HepG2 (cell line): ENCODE measurements at regions not wholly inside any gene's neighbourhood (a gene's known extent, or its start where the extent isn't known, plus 50 kb on each side); places are given as distances from the start of the nearest gene placed in this dataset.

ENCODE experiments used
- ATAC-seq: fragments of 200-7000 bp; cut with Tn5 transposase; 3 replicates; pipeline ENCODE4 v1.9.1; 2020; ENCODE audit warnings: mild to moderate bottlenecking, moderate library complexity
- BruUV-seq: library from RNA; stranded (reverse); fragments of 400-500 nt; replicated peaks from 2 replicates; lab custom pipeline; 2021; lab: Mats Ljungman, UMichigan
- CTCF ChIA-PET: fragments of 300-600 bp; formaldehyde crosslinking; extraction: SDS; loops from one replicate; lab custom pipeline; 2021; ENCODE audit warnings: low total read pairs, inconsistent platforms, low intra/inter-chr PET ratio; lab: Yijun Ruan, JAX
- POLR2A ChIA-PET: fragments of 350-600 bp; sonication (Branson Sonifier 250); formaldehyde crosslinking; loops from one replicate; lab custom pipeline; 2020; ENCODE audit warnings: antibody characterized with exemption, inconsistent platforms; lab: Yijun Ruan, JAX
- DNase-seq: peaks from one replicate; pipeline ENCODE4 v3.0.0-alpha.2; 2015; ENCODE audit warnings: low spot score
- FAIRE-seq: peaks from 3 replicates; lab custom pipeline; 2011; peaks lifted over from hg19 to GRCh38; lab: Jason Lieb, UNC
- H2AFZ ChIP-seq: one replicate; pipeline ENCODE4 v1.6.1; 2011; ENCODE audit warnings: low read length, inconsistent platforms
- H3K27ac ChIP-seq: fragments of 300-600 bp; 3 replicates; pipeline ENCODE4 v1.8.0; 2011; ENCODE audit warnings: mixed run types, mild to moderate bottlenecking, mixed read lengths, low read length, inconsistent platforms; ENCODE audit not compliant: insufficient read depth; ENCODE audit errors: extremely low read length
- H3K27me3 ChIP-seq, 2 experiments: fragments of 200-600 bp in 1 of 2; 2 replicates in 1 of 2; 3 replicates in 1 of 2; pipeline versions ENCODE4 v1.6.0 to v1.8.0; 2011; ENCODE audit warnings: low read length in 2 of 2, mild to moderate bottlenecking in 2 of 2, moderate library complexity in 2 of 2, inconsistent platforms in 1 of 2; ENCODE audit not compliant: insufficient read depth in 2 of 2, control insufficient read depth in 1 of 2
- H3K36me3 ChIP-seq, 2 experiments: fragments of 200-600 bp in 1 of 2; replicated peaks in 1 of 2; 2 replicates in 1 of 2; 3 replicates in 1 of 2; pipeline versions ENCODE4 v1.5.1 to v1.8.0; 2011; ENCODE audit warnings: low read length in 2 of 2, inconsistent platforms in 1 of 2; ENCODE audit not compliant: insufficient read depth in 2 of 2, control insufficient read depth in 1 of 2
- H3K4me1 ChIP-seq: 2 replicates; pipeline ENCODE4 v1.5.1; 2012; ENCODE audit warnings: low read length, inconsistent platforms; ENCODE audit not compliant: insufficient read depth
- H3K4me2 ChIP-seq: 2 replicates; pipeline ENCODE4 v1.6.0; 2011; ENCODE audit warnings: low read depth, low read length, inconsistent platforms
- H3K4me3 ChIP-seq, 3 experiments: fragments of 200-600 bp in 1 of 3; sonication (generic), shearing (Covaris generic) in 1 of 3; replicated peaks in 1 of 3; 2 replicates each; pipeline ENCODE4 v1.5.1; 2011 to 2016; ENCODE audit warnings: low read length in 3 of 3, inconsistent platforms in 2 of 3, low read depth in 2 of 3, mild to moderate bottlenecking in 2 of 3, control low read depth in 1 of 3, mixed read lengths in 1 of 3; ENCODE audit not compliant: insufficient read depth in 1 of 3
- H3K79me2 ChIP-seq: one replicate; pipeline ENCODE4 v1.6.1; 2011; ENCODE audit warnings: low read length, inconsistent platforms; ENCODE audit not compliant: insufficient read depth
- H3K9ac ChIP-seq: 2 replicates; pipeline ENCODE4 v1.6.0; 2011; ENCODE audit warnings: mild to moderate bottlenecking, low read depth, low read length, inconsistent platforms; ENCODE audit not compliant: insufficient read depth
- H3K9me3 ChIP-seq: 2 replicates; pipeline ENCODE4 v1.5.1; 2012; ENCODE audit warnings: mild to moderate bottlenecking, low read length
- H4K20me1 ChIP-seq: 2 replicates; pipeline ENCODE4 v1.6.0; 2011; ENCODE audit warnings: inconsistent platforms, mild to moderate bottlenecking, low read length, moderate library complexity; ENCODE audit not compliant: insufficient read depth
- ARNT2 ChIP-seq: sonication (generic); formaldehyde crosslinking; IDR thresholded peaks from 2 replicates; pipeline ENCODE4 v1.8.0; 2022; ENCODE audit warnings: mild to moderate bottlenecking, low read depth, missing genetic modification reagents, moderate library complexity
- BATF2 ChIP-seq: sonication (generic); formaldehyde crosslinking; IDR thresholded peaks from 2 replicates; pipeline ENCODE4 v1.8.0; 2022; ENCODE audit warnings: mild to moderate bottlenecking, missing genetic modification reagents, moderate library complexity
- CENPBD1 ChIP-seq: sonication (generic); formaldehyde crosslinking; IDR thresholded peaks from 2 replicates; pipeline ENCODE4 v1.8.0; 2022; ENCODE audit warnings: missing genetic modification reagents, low read depth, mild to moderate bottlenecking, borderline replicate concordance
- DRAP1 ChIP-seq: IDR thresholded peaks from 2 replicates; pipeline ENCODE4 v1.6.1; 2016; ENCODE audit warnings: missing genetic modification reagents, missing compliant biosample characterization
- FOXA1 ChIP-seq, 2 experiments: fragments of 450-650 bp in 1 of 2; sonication (generic) in 1 of 2; formaldehyde crosslinking in 1 of 2; IDR thresholded peaks; 2 replicates each; pipeline versions ENCODE4 v1.4.0 to v1.6.1; 2016 to 2020; ENCODE audit warnings: missing genetic modification reagents in 1 of 2
- GLI4 ChIP-seq: sonication (generic); formaldehyde crosslinking; IDR thresholded peaks from 2 replicates; pipeline ENCODE4 v1.5.1; 2020; ENCODE audit warnings: missing genetic modification reagents, mild to moderate bottlenecking, moderate library complexity, borderline replicate concordance
- HNRNPLL ChIP-seq: fragments of 200-400 bp; formaldehyde crosslinking; IDR thresholded peaks from 2 replicates; pipeline ENCODE4 v1.6.1; 2017; ENCODE audit warnings: mild to moderate bottlenecking, low read depth, low read length; ENCODE audit not compliant: poor library complexity, severe bottlenecking
- ZC3H4 ChIP-seq: sonication (generic); formaldehyde crosslinking; IDR thresholded peaks from 2 replicates; pipeline ENCODE4 v1.4.0; 2020; ENCODE audit warnings: missing genetic modification reagents, borderline replicate concordance
- ZFP1 ChIP-seq: IDR thresholded peaks from 2 replicates; pipeline ENCODE4 v1.6.1; 2016
- ZNF256 ChIP-seq: sonication (generic); formaldehyde crosslinking; conservative IDR thresholded peaks from 2 replicates; pipeline ENCODE4 v1.4.0; 2020; ENCODE audit warnings: missing genetic modification reagents
- ZNF354B ChIP-seq: sonication (generic); formaldehyde crosslinking; IDR thresholded peaks from 2 replicates; pipeline ENCODE4 v1.8.0; 2022; ENCODE audit warnings: mild to moderate bottlenecking, missing genetic modification reagents
- ZNF550 ChIP-seq: sonication (generic); formaldehyde crosslinking; IDR thresholded peaks from 2 replicates; pipeline ENCODE4 v1.4.0; 2020; ENCODE audit warnings: mild to moderate bottlenecking, missing genetic modification reagents, borderline replicate concordance
- ZNF740 ChIP-seq: sonication (generic); formaldehyde crosslinking; IDR thresholded peaks from 2 replicates; pipeline ENCODE4 v1.4.0; 2020; ENCODE audit warnings: missing genetic modification reagents
- WGBS: methylation state at CpG from one replicate; pipeline ENCODE4 v1.1.6; 2017; ENCODE audit warnings: low lambda C conversion rate; 5-methylcytosine and 5-hydroxymethylcytosine counted together
- in situ Hi-C: cut with HindIII; loops from 2 replicates; pipeline ENCODE4 v1.10.0; 2017; ENCODE audit warnings: low pct_unique_long_range_greater_than_20kb; ENCODE audit not compliant: extremely low pct_ligation_motif_present
- intact Hi-C: fragments of 100-400 bp; cut with micrococcal nuclease; formaldehyde crosslinking; loops from one replicate; pipeline ENCODE4 v1.10.0; 2022; ENCODE audit not compliant: unreplicated experiment

- no peaks in the 10 kb centered on the region for H3K79me2 ChIP-seq
- H3K4me2 ChIP-seq, result no peak overlapping the region
- DNase-seq (no peak), FAIRE-seq (no peak), ATAC-seq (no peak)
- H2AFZ ChIP-seq, result no peak overlapping the region
- no peaks in the 10 kb centered on the region for H3K27me3 ChIP-seq
- no peak overlapping the region for H3K9ac ChIP-seq
- no peak overlapping the region for H3K27ac ChIP-seq
- H4K20me1 ChIP-seq, result no peaks in the 10 kb centered on the region
- no TSS peak for BruUV-seq
- ChIA-PET POLR2A (no interaction called here), CTCF (no interaction called here)
- TF ChIP-seq ZNF740 (CRISPR knock-in tag) (no peak), ZNF354B (CRISPR knock-in tag) (no peak), ARNT2 (no peak)
- intact Hi-C loops (no loop called here), in situ Hi-C loops (no loop called here)
- H3K4me3 ChIP-seq, result no peak overlapping the region
- no peaks in the 10 kb centered on the region for H3K9me3 ChIP-seq
- WGBS, result 9% methylated on average over 4 of the region's 4 CpGs
- no peaks in the 10 kb centered on the region for H3K36me3 ChIP-seq
- peaks cover 13% of the 10 kb centered on the region; the same call in 1 of the 2 replicates for H3K4me1 ChIP-seq
These were observed 165.9 kb downstream of the PJA1 start for GRCh38 chrX:68999356-68999755.

GRCh38 chrX:68998716-68999115, 166.5 kb downstream of the PJA1 start:
- Histone ChIP-seq H3K4me1 (peaks cover 13% of the 10 kb centered on the region; the same call in 1 of the 2 replicates), H3K27me3 (no peaks in the 10 kb centered on the region), H2AFZ (no peak overlapping the region), H3K36me3 (no peaks in the 10 kb centered on the region), H3K27ac (no peak overlapping the region), H3K9me3 (no peaks in the 10 kb centered on the region), H4K20me1 (no peaks in the 10 kb centered on the region), H3K4me3 (no peak overlapping the region), H3K4me2 (no peak overlapping the region), H3K79me2 (no peaks in the 10 kb centered on the region)
- ATAC-seq (no peak), DNase-seq (no peak), FAIRE-seq (no peak)
- 27% methylated on average over 4 of the region's 4 CpGs for WGBS
- no TSS peak for BruUV-seq
- POLR2A ChIA-PET, result no interaction called here
- intact Hi-C loops (no loop called here), in situ Hi-C loops (no loop called here)
- CTCF ChIA-PET, result no interaction called here
- no peak for TF ChIP-seq ZNF550 (CRISPR knock-in tag)
- TF ChIP-seq DRAP1, result no peak
- no peak for TF ChIP-seq ZFP1
- no peak for TF ChIP-seq ZNF256 (CRISPR knock-in tag)
- no peak for TF ChIP-seq GLI4
- no peak for TF ChIP-seq BATF2 (CRISPR knock-in tag)
- no peak for TF ChIP-seq FOXA1 (IDR thresholded peaks at IDR 0.05)
- TF ChIP-seq FOXA1 (CRISPR knock-in tag; IDR thresholded peaks at IDR 0.05), result no peak
- no peak for TF ChIP-seq ZC3H4 (CRISPR knock-in tag)
- TF ChIP-seq HNRNPLL, result no peak
- TF ChIP-seq CENPBD1, result no peak
- TF ChIP-seq, all 625 proteins: peak for 0
- no peak overlapping the region for H3K9ac ChIP-seq
